H9 (cell line): ENCODE measurements at regions not wholly inside any gene's neighbourhood (a gene's known extent, or its start where the extent isn't known, plus 50 kb on each side); places are given as distances from the start of the nearest gene placed in this dataset.

Source experiments
- DNase-seq: peaks from one replicate; pipeline ENCODE4 v3.0.0-alpha.2; 2017
- H2AFZ ChIP-seq: one replicate; pipeline ENCODE4 v1.6.1; 2013; ENCODE audit warnings: mild to moderate bottlenecking, low read length, control low read depth, moderate library complexity
- H2AK5ac ChIP-seq: 2 replicates; pipeline ENCODE4 v1.6.1; 2013; ENCODE audit warnings: low read length, control low read depth, mixed read lengths; ENCODE audit not compliant: insufficient read length
- H2BK120ac ChIP-seq: one replicate; pipeline ENCODE4 v1.6.1; 2013; ENCODE audit warnings: low read depth, mild to moderate bottlenecking, low read length, control low read depth, inconsistent platforms; ENCODE audit not compliant: poor library complexity, severe bottlenecking
- H2BK12ac ChIP-seq: 2 replicates; pipeline ENCODE4 v1.6.1; 2013; ENCODE audit warnings: low read length, control low read depth, mixed read lengths, low read depth; ENCODE audit not compliant: insufficient read length
- H2BK15ac ChIP-seq: 2 replicates; pipeline ENCODE4 v1.6.1; 2013; ENCODE audit warnings: low read depth, low read length, control low read depth
- H2BK20ac ChIP-seq: one replicate; pipeline ENCODE4 v1.6.1; 2013; ENCODE audit warnings: low read depth, mild to moderate bottlenecking, low read length, control low read depth, inconsistent platforms; ENCODE audit not compliant: poor library complexity, severe bottlenecking
- H2BK5ac ChIP-seq: 2 replicates; pipeline ENCODE4 v1.6.1; 2013; ENCODE audit warnings: low read length, control low read depth, mixed read lengths; ENCODE audit not compliant: insufficient read length
- H3K14ac ChIP-seq: 2 replicates; pipeline ENCODE4 v1.6.1; 2013; ENCODE audit warnings: low read length, control low read depth; ENCODE audit not compliant: insufficient read depth
- H3K18ac ChIP-seq: 2 replicates; pipeline ENCODE4 v1.6.1; 2013; ENCODE audit warnings: low read depth, mild to moderate bottlenecking, mixed read lengths, low read length, control low read depth; ENCODE audit not compliant: insufficient read length
- H3K23ac ChIP-seq: 2 replicates; pipeline ENCODE4 v1.6.1; 2013; ENCODE audit warnings: low read length, control low read depth, mixed read lengths, low read depth; ENCODE audit not compliant: insufficient read length
- H3K23me2 ChIP-seq: 2 replicates; pipeline ENCODE4 v1.6.1; 2013; ENCODE audit warnings: low read depth, mild to moderate bottlenecking, mixed read lengths, low read length, control low read depth; ENCODE audit not compliant: insufficient read length, poor library complexity, severe bottlenecking
- H3K27ac ChIP-seq: 2 replicates; pipeline ENCODE4 v1.5.1; 2013; ENCODE audit warnings: low read length, control low read depth, mixed read lengths, low read depth; ENCODE audit not compliant: insufficient read length
- H3K27me3 ChIP-seq: 2 replicates; pipeline ENCODE4 v1.6.1; 2013; ENCODE audit warnings: low read length, control low read depth, inconsistent platforms; ENCODE audit not compliant: insufficient read depth
- H3K4ac ChIP-seq: 2 replicates; pipeline ENCODE4 v1.6.1; 2013; ENCODE audit warnings: low read depth, mild to moderate bottlenecking, control low read depth, inconsistent platforms, low read length, moderate library complexity
- H3K4me1 ChIP-seq: 2 replicates; pipeline ENCODE4 v1.6.1; 2013; ENCODE audit warnings: low read length, control low read depth, inconsistent platforms; ENCODE audit not compliant: insufficient read depth
- H3K4me2 ChIP-seq: 2 replicates; pipeline ENCODE4 v1.6.1; 2013; ENCODE audit warnings: low read length, control low read depth, mixed read lengths; ENCODE audit not compliant: insufficient read length, insufficient read depth
- H3K56ac ChIP-seq: 2 replicates; pipeline ENCODE4 v1.6.1; 2013; ENCODE audit warnings: low read depth, mild to moderate bottlenecking, mixed read lengths, low read length, control low read depth; ENCODE audit not compliant: insufficient read length
- H3K79me1 ChIP-seq: 2 replicates; pipeline ENCODE4 v1.6.1; 2013; ENCODE audit warnings: low read depth, mild to moderate bottlenecking, moderate library complexity, low read length, control low read depth, inconsistent platforms; ENCODE audit not compliant: insufficient read depth, poor library complexity, severe bottlenecking
- H3K79me2 ChIP-seq: 2 replicates; pipeline ENCODE4 v1.6.1; 2013; ENCODE audit warnings: low read length, control low read depth, inconsistent platforms; ENCODE audit not compliant: insufficient read depth
- H3K9ac ChIP-seq: 2 replicates; pipeline ENCODE4 v1.6.1; 2013; ENCODE audit warnings: low read length, control low read depth, mixed read lengths; ENCODE audit not compliant: insufficient read length; ENCODE audit errors: extremely low read depth
- H3K9me3 ChIP-seq: one replicate; pipeline ENCODE4 v1.6.1; 2013; ENCODE audit warnings: low read depth, low read length, inconsistent platforms; ENCODE audit not compliant: control insufficient read depth
- H3T11ph ChIP-seq: one replicate; pipeline ENCODE4 v1.6.1; 2013; ENCODE audit warnings: mild to moderate bottlenecking, low read length, control low read depth, inconsistent platforms
- H4K20me1 ChIP-seq: one replicate; pipeline ENCODE4 v1.6.1; 2013; ENCODE audit not compliant: control insufficient read depth, insufficient read length, insufficient read depth
- H4K5ac ChIP-seq: 2 replicates; pipeline ENCODE4 v1.6.1; 2013; ENCODE audit warnings: low read depth, mild to moderate bottlenecking, mixed read lengths, low read length, control low read depth; ENCODE audit not compliant: insufficient read length
- H4K8ac ChIP-seq: replicated peaks from 2 replicates; pipeline ENCODE4 v1.6.1; 2013; ENCODE audit warnings: low read length, control low read depth, mixed read lengths, low read depth; ENCODE audit not compliant: insufficient read length
- H4K91ac ChIP-seq: 2 replicates; pipeline ENCODE4 v1.6.1; 2013; ENCODE audit warnings: low read depth, mild to moderate bottlenecking, moderate library complexity, mixed read lengths, low read length, control low read depth; ENCODE audit not compliant: insufficient read length
- H3K27ac Mint-ChIP-seq, 3 experiments: 2 replicates in 2 of 3; 3 replicates in 1 of 3; pipeline ENCODE4 v1.8.0; 2020 to 2021; ENCODE audit warnings: mixed read lengths in 3 of 3, mild to moderate bottlenecking in 1 of 3, moderate library complexity in 1 of 3
- H3K27me3 Mint-ChIP-seq: 2 replicates; pipeline ENCODE4 v1.8.0; 2021; ENCODE audit warnings: low read depth, mild to moderate bottlenecking, moderate library complexity, mixed read lengths
- H3K36me3 Mint-ChIP-seq, 3 experiments: 2 replicates in 2 of 3; 3 replicates in 1 of 3; pipeline ENCODE4 v1.8.0; 2020 to 2021; ENCODE audit warnings: low read depth in 3 of 3, mixed read lengths in 3 of 3; ENCODE audit not compliant: insufficient read depth in 1 of 3
- H3K4me1 Mint-ChIP-seq, 2 experiments: 2 replicates each; pipeline ENCODE4 v1.8.0; 2020; ENCODE audit warnings: mixed read lengths in 2 of 2
- H3K4me3 Mint-ChIP-seq, 2 experiments: 2 replicates in 1 of 2; 3 replicates in 1 of 2; pipeline ENCODE4 v1.8.0; 2020 to 2021; ENCODE audit warnings: mild to moderate bottlenecking in 2 of 2, mixed read lengths in 2 of 2, moderate library complexity in 1 of 2
- H3K9me3 Mint-ChIP-seq, 2 experiments: 2 replicates in 1 of 2; 3 replicates in 1 of 2; pipeline ENCODE4 v1.8.0; 2020; ENCODE audit warnings: mild to moderate bottlenecking in 2 of 2, mixed read lengths in 2 of 2, moderate library complexity in 1 of 2
- whole genome bisulfite sequencing: extraction: QIAGEN DNeasy Blood & Tissue Kit; methylation state at CpG from one replicate; pipeline ENCODE4 v1.1.7; 2013; ENCODE audit warnings: missing lambda C conversion rate, low lambda C conversion rate, mixed read lengths; ENCODE audit not compliant: insufficient read length; ENCODE audit errors: extremely low coverage; 5-methylcytosine and 5-hydroxymethylcytosine counted together
- TF ChIP-seq, protein P1 (sequence below): fragments of 200-600 bp; sonication (generic); conservative IDR thresholded peaks from 3 replicates; pipeline ENCODE4 v1.8.0; 2021; ENCODE audit warnings: antibody characterized with exemption, mild to moderate bottlenecking

DNA sequence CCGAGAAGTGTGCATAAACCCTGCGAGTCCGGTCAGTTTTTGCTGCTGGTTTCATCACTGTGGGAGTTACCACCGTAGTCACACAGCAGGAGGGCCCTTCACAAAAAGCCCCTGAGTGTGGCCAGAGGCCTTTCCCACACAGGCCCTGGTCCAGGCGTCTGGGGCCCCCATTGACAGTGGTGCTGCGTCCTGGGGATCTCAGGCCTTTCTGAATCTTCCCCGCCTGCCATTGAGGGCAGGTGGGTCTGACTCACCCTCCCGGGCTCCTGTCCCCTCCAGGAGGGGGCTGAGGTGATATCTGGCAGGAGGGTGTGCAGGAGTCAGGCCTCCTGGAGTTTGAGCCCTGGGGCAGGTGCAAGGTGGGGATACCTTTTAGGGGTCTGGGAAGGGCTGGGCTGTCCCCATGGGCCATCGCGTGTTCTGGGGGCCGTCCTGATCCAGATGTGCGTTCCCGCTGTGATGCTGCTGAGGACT, 358.5 kb downstream of the TMEM121 start:
- peaks cover 71 to 90% of the 10 kb centered on the region in 2 experiments for H3K9me3 Mint-ChIP-seq
- H3K79me2 ChIP-seq, result no peaks in the 10 kb centered on the region
- no peak overlapping the region for H2BK5ac ChIP-seq
- no peaks in the 10 kb centered on the region for H3K27me3 ChIP-seq
- H3K4ac ChIP-seq, result no peak overlapping the region
- H3T11ph ChIP-seq, result no peak overlapping the region
- no peak overlapping the region for H4K91ac ChIP-seq
- no peaks in the 10 kb centered on the region for H3K4me1 Mint-ChIP-seq
- TF ChIP-seq, protein P1, sequence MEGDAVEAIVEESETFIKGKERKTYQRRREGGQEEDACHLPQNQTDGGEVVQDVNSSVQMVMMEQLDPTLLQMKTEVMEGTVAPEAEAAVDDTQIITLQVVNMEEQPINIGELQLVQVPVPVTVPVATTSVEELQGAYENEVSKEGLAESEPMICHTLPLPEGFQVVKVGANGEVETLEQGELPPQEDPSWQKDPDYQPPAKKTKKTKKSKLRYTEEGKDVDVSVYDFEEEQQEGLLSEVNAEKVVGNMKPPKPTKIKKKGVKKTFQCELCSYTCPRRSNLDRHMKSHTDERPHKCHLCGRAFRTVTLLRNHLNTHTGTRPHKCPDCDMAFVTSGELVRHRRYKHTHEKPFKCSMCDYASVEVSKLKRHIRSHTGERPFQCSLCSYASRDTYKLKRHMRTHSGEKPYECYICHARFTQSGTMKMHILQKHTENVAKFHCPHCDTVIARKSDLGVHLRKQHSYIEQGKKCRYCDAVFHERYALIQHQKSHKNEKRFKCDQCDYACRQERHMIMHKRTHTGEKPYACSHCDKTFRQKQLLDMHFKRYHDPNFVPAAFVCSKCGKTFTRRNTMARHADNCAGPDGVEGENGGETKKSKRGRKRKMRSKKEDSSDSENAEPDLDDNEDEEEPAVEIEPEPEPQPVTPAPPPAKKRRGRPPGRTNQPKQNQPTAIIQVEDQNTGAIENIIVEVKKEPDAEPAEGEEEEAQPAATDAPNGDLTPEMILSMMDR, result no peak
- H3K4me3 Mint-ChIP-seq, result no peak overlapping the region
- H3K56ac ChIP-seq, result no peak overlapping the region
- H3K27ac ChIP-seq, result no peak overlapping the region
- H2BK120ac ChIP-seq, result no peak overlapping the region
- DNase-seq, result no peak
- H2BK20ac ChIP-seq, result no peak overlapping the region
- H3K4me1 ChIP-seq, result no peaks in the 10 kb centered on the region
- no CpG with 5 or more reads among the region's 13 CpGs for WGBS
- H3K14ac ChIP-seq, result no peak overlapping the region
- no peaks in the 10 kb centered on the region for H3K23me2 ChIP-seq
- no peaks in the 10 kb centered on the region for H3K79me1 ChIP-seq
- no peak overlapping the region for H3K23ac ChIP-seq
- H4K5ac ChIP-seq, result no peak overlapping the region
- no peaks in the 10 kb centered on the region for H4K20me1 ChIP-seq
- H3K9me3 ChIP-seq, result peaks cover 59% of the 10 kb centered on the region
- no peak overlapping the region for H2BK12ac ChIP-seq
- H2AK5ac ChIP-seq, result no peak overlapping the region
- peaks cover 2% of the 10 kb centered on the region; the same call in 1 of the 2 replicates for H3K27me3 Mint-ChIP-seq
- no peak overlapping the region for H2BK15ac ChIP-seq
- no peak overlapping the region for H3K4me2 ChIP-seq
- no peak overlapping the region for H2AFZ ChIP-seq
- peaks cover 4 to 21% (median 9%) of the 10 kb centered on the region in 3 experiments; a peak in 5 of 7 replicates for H3K36me3 Mint-ChIP-seq
- H3K18ac ChIP-seq, result no peak overlapping the region
- no peak overlapping the region for H3K27ac Mint-ChIP-seq
- H4K8ac ChIP-seq, result no peak overlapping the region
- no peak overlapping the region for H3K9ac ChIP-seq
